GM12878 (cell line): ENCODE measurements at regions not wholly inside any gene's neighbourhood (a gene's known extent, or its start where the extent isn't known, plus 50 kb on each side); places are given as distances from the start of the nearest gene placed in this dataset.

Source experiments
- ATAC-seq: fragments of 200-7000 bp; cut with Tn5 transposase; 3 replicates; pipeline ENCODE4 v1.9.1; 2020; ENCODE audit warnings: mild to moderate bottlenecking, moderate library complexity
- BruUV-seq: library from RNA; stranded (reverse); fragments of 400-500 nt; replicated peaks from 2 replicates; lab custom pipeline; 2021; lab: Mats Ljungman, UMichigan
- CTCF ChIA-PET: fragments of 300-600 bp; sonication (Branson Sonifier 250); formaldehyde crosslinking; extraction: SDS; loops from one replicate; lab custom pipeline; 2021; ENCODE audit warnings: inconsistent platforms; lab: Yijun Ruan, JAX
- POLR2A ChIA-PET: fragments of 350-600 bp; formaldehyde crosslinking; extraction: SDS; loops from one replicate; lab custom pipeline; 2021; ENCODE audit warnings: inconsistent platforms; lab: Charles Lee
- RAD21 ChIA-PET: fragments of 300-600 bp; sonication (Branson Sonifier 250); formaldehyde crosslinking; loops from one replicate; lab custom pipeline; 2023; ENCODE audit warnings: antibody characterized with exemption; ENCODE audit not compliant: unreplicated experiment; lab: Charles Lee
- SMC1A ChIA-PET: fragments of 300-600 bp; sonication (Branson Sonifier 250); formaldehyde crosslinking; loops from one replicate; lab custom pipeline; 2023; ENCODE audit not compliant: unreplicated experiment, uncharacterized antibody; lab: Charles Lee
- DNase-seq: peaks from one replicate; pipeline ENCODE4 v3.0.0-alpha.2; 2011; ENCODE audit warnings: low read depth, low spot score
- FAIRE-seq: peaks from 3 replicates; lab custom pipeline; 2011; peaks lifted over from hg19 to GRCh38; lab: Jason Lieb, UNC
- H2AFZ ChIP-seq: 2 replicates; pipeline ENCODE4 v1.6.0; 2011; ENCODE audit warnings: low read depth, low read length, control low read depth; ENCODE audit not compliant: control insufficient read depth
- H3K27ac ChIP-seq: 2 replicates; pipeline ENCODE4 v1.5.1; 2011; ENCODE audit warnings: control low read depth; ENCODE audit not compliant: control insufficient read depth, insufficient read depth
- H3K27me3 ChIP-seq, 2 experiments: replicated peaks in 1 of 2; 2 replicates each; pipeline versions ENCODE4 v1.6.0 to v1.6.1; 2011; ENCODE audit warnings: low read length in 1 of 2; ENCODE audit not compliant: control insufficient read depth in 2 of 2, insufficient read depth in 2 of 2
- H3K36me3 ChIP-seq, 2 experiments: 2 replicates each; pipeline ENCODE4 v1.5.1; 2011; ENCODE audit warnings: low read length in 1 of 2; ENCODE audit not compliant: control insufficient read depth in 2 of 2, insufficient read depth in 2 of 2
- H3K4me1 ChIP-seq: 2 replicates; pipeline ENCODE4 v1.6.1; 2011; ENCODE audit warnings: mild to moderate bottlenecking, low read length, moderate library complexity, mixed read lengths; ENCODE audit not compliant: control insufficient read depth, insufficient read depth
- H3K4me2 ChIP-seq: 2 replicates; pipeline ENCODE4 v1.6.0; 2011; ENCODE audit warnings: control low read depth; ENCODE audit not compliant: control insufficient read depth, insufficient read depth
- H3K4me3 ChIP-seq: fragments of 200-600 bp; sonication (generic); 2 replicates; pipeline ENCODE4 v1.5.1; 2016
- H3K79me2 ChIP-seq: 2 replicates; pipeline ENCODE4 v1.6.0; 2011; ENCODE audit warnings: low read length; ENCODE audit not compliant: control insufficient read depth, insufficient read depth
- H3K9ac ChIP-seq: 2 replicates; pipeline ENCODE4 v1.8.0; 2011; ENCODE audit warnings: low read length, control low read depth, mixed read lengths; ENCODE audit not compliant: control insufficient read depth, insufficient read depth
- H3K9me3 ChIP-seq: replicated peaks from 3 replicates; pipeline ENCODE4 v1.5.1; 2011; ENCODE audit warnings: mild to moderate bottlenecking, low read length; ENCODE audit not compliant: control insufficient read depth, insufficient read depth
- H4K20me1 ChIP-seq: 2 replicates; pipeline ENCODE4 v1.6.0; 2011; ENCODE audit not compliant: control insufficient read depth, insufficient read depth
- CHD2 ChIP-seq: IDR thresholded peaks from 2 replicates; pipeline ENCODE4 v1.6.1; 2011; ENCODE audit warnings: low read depth, low read length, improper control_type of control experiment, borderline replicate concordance
- HCFC1 ChIP-seq: fragments of 150-350 bp; IDR thresholded peaks from 2 replicates; pipeline ENCODE4 v1.6.1; 2014; ENCODE audit warnings: low read length
- MXI1 ChIP-seq: fragments of 150-350 bp; IDR thresholded peaks from 2 replicates; pipeline ENCODE4 v1.6.1; 2011; ENCODE audit warnings: low read depth, mild to moderate bottlenecking, inconsistent platforms, low read length, improper control_type of control experiment
- SMARCA5 ChIP-seq: fragments of 450-650 bp; IDR thresholded peaks from 2 replicates; pipeline ENCODE4 v1.6.1; 2017; ENCODE audit warnings: mild to moderate bottlenecking
- STAT1 ChIP-seq: fragments of 450-650 bp; conservative IDR thresholded peaks from 2 replicates; pipeline ENCODE4 v1.6.1; 2014; ENCODE audit warnings: antibody characterized with exemption, mild to moderate bottlenecking
- WRNIP1 ChIP-seq: IDR thresholded peaks from 2 replicates; pipeline ENCODE4 v1.6.1; 2011; ENCODE audit warnings: low read depth, low read length, improper control_type of control experiment, borderline replicate concordance
- ZBTB33 ChIP-seq: fragments of 450-650 bp; IDR thresholded peaks from 2 replicates; pipeline ENCODE4 v1.6.1; 2017; ENCODE audit warnings: mild to moderate bottlenecking
- ZNF217 ChIP-seq: fragments of 450-650 bp; IDR thresholded peaks from 2 replicates; pipeline ENCODE4 v1.6.1; 2017; ENCODE audit warnings: antibody characterized with exemption, mild to moderate bottlenecking
- ZSCAN29 ChIP-seq: fragments of 450-650 bp; IDR thresholded peaks from 2 replicates; pipeline ENCODE4 v1.6.1; 2017; ENCODE audit warnings: mild to moderate bottlenecking, moderate library complexity
- WGBS: methylation state at CpG from one replicate; pipeline ENCODE4 v1.1.6; 2016; ENCODE audit warnings: low lambda C conversion rate; ENCODE audit not compliant: insufficient replicate concordance, insufficient coverage; ENCODE audit errors: missing lambda C conversion rate; 5-methylcytosine and 5-hydroxymethylcytosine counted together
- in situ Hi-C: fragments of 300-500 bp; cut with MboI; formaldehyde crosslinking; loops from 9 replicates; pipeline ENCODE4 v1.14.3; 2018; ENCODE audit warnings: mixed read lengths
- intact Hi-C: fragments of 100-400 bp; cut with micrococcal nuclease; formaldehyde crosslinking; loops from one replicate; pipeline ENCODE4 v1.14.2; 2022; ENCODE audit not compliant: unreplicated experiment
- TF ChIP-seq, protein P1 (sequence below): IDR thresholded peaks from 2 replicates; pipeline ENCODE4 v1.6.1; 2012; ENCODE audit warnings: mild to moderate bottlenecking, low read depth, low read length
- TF ChIP-seq, protein P2 (sequence below): IDR thresholded peaks from 2 replicates; pipeline ENCODE4 v1.6.1; 2012; ENCODE audit warnings: improper control_type of control experiment, low read depth, low read length; ENCODE audit not compliant: insufficient replicate concordance

DNA sequence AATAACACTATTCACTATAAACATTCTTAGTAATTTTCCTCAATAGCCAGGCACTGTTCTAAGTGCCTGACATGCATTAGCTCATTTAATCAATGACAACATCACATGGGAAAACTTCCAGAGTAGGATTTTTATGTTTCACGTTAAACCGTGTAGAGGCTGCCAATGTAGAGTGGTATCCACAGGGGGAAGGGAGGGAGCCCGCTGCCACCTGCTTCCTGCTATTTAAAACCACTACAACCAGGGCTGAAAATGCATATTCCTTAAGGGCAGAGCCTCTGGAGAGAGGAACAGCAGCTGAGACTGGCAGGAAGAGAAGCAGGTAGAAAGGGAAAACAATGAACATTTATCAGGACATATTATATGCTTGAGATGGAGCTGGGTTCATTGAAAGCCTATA lies 684.3 kb upstream of the AUTS2 start:
- no peaks in the 10 kb centered on the region for H3K27me3 ChIP-seq
- no TSS peak for BruUV-seq
- 61% methylated on average over 3 of the region's 3 CpGs for whole genome bisulfite sequencing
- no peaks in the 10 kb centered on the region for H3K4me1 ChIP-seq
- no peak for FAIRE-seq
- no peak overlapping the region for H2AFZ ChIP-seq
- no peak overlapping the region for H3K4me2 ChIP-seq
- in situ Hi-C loops (no loop called here), intact Hi-C loops (no loop called here)
- no peaks in the 10 kb centered on the region for H3K36me3 ChIP-seq
- H3K27ac ChIP-seq, result no peak overlapping the region
- ChIA-PET POLR2A (no interaction called here), CTCF (no interaction called here), RAD21 (no interaction called here), SMC1A (no interaction called here)
- no peak for DNase-seq
- no peak overlapping the region for H3K9ac ChIP-seq
- no peaks in the 10 kb centered on the region for H4K20me1 ChIP-seq
- no peak overlapping the region for H3K4me3 ChIP-seq
- no peak for ATAC-seq
- H3K9me3 ChIP-seq, result no peaks in the 10 kb centered on the region; the same call in 2 of the 3 replicates
- H3K79me2 ChIP-seq, result no peaks in the 10 kb centered on the region
- TF ChIP-seq WRNIP1 (no peak), ZNF217 (no peak), MXI1 (no peak), ZSCAN29 (no peak), STAT1 (no peak), SMARCA5 (no peak), CHD2 (no peak), ZBTB33 (no peak), HCFC1 (no peak)
- TF ChIP-seq, protein P1, sequence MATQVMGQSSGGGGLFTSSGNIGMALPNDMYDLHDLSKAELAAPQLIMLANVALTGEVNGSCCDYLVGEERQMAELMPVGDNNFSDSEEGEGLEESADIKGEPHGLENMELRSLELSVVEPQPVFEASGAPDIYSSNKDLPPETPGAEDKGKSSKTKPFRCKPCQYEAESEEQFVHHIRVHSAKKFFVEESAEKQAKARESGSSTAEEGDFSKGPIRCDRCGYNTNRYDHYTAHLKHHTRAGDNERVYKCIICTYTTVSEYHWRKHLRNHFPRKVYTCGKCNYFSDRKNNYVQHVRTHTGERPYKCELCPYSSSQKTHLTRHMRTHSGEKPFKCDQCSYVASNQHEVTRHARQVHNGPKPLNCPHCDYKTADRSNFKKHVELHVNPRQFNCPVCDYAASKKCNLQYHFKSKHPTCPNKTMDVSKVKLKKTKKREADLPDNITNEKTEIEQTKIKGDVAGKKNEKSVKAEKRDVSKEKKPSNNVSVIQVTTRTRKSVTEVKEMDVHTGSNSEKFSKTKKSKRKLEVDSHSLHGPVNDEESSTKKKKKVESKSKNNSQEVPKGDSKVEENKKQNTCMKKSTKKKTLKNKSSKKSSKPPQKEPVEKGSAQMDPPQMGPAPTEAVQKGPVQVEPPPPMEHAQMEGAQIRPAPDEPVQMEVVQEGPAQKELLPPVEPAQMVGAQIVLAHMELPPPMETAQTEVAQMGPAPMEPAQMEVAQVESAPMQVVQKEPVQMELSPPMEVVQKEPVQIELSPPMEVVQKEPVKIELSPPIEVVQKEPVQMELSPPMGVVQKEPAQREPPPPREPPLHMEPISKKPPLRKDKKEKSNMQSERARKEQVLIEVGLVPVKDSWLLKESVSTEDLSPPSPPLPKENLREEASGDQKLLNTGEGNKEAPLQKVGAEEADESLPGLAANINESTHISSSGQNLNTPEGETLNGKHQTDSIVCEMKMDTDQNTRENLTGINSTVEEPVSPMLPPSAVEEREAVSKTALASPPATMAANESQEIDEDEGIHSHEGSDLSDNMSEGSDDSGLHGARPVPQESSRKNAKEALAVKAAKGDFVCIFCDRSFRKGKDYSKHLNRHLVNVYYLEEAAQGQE, result no peak
- TF ChIP-seq, protein P2, sequence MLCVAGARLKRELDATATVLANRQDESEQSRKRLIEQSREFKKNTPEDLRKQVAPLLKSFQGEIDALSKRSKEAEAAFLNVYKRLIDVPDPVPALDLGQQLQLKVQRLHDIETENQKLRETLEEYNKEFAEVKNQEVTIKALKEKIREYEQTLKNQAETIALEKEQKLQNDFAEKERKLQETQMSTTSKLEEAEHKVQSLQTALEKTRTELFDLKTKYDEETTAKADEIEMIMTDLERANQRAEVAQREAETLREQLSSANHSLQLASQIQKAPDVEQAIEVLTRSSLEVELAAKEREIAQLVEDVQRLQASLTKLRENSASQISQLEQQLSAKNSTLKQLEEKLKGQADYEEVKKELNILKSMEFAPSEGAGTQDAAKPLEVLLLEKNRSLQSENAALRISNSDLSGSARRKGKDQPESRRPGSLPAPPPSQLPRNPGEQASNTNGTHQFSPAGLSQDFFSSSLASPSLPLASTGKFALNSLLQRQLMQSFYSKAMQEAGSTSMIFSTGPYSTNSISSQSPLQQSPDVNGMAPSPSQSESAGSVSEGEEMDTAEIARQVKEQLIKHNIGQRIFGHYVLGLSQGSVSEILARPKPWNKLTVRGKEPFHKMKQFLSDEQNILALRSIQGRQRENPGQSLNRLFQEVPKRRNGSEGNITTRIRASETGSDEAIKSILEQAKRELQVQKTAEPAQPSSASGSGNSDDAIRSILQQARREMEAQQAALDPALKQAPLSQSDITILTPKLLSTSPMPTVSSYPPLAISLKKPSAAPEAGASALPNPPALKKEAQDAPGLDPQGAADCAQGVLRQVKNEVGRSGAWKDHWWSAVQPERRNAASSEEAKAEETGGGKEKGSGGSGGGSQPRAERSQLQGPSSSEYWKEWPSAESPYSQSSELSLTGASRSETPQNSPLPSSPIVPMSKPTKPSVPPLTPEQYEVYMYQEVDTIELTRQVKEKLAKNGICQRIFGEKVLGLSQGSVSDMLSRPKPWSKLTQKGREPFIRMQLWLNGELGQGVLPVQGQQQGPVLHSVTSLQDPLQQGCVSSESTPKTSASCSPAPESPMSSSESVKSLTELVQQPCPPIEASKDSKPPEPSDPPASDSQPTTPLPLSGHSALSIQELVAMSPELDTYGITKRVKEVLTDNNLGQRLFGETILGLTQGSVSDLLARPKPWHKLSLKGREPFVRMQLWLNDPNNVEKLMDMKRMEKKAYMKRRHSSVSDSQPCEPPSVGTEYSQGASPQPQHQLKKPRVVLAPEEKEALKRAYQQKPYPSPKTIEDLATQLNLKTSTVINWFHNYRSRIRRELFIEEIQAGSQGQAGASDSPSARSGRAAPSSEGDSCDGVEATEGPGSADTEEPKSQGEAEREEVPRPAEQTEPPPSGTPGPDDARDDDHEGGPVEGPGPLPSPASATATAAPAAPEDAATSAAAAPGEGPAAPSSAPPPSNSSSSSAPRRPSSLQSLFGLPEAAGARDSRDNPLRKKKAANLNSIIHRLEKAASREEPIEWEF, result no peak
